HEK293T (cell line): ENCODE measurements at regions not wholly inside any gene's neighbourhood (a gene's known extent, or its start where the extent isn't known, plus 50 kb on each side); places are given as distances from the start of the nearest gene placed in this dataset.
"Not testable (repeated sequence)": the region's sequence is repeated elsewhere in the genome, so short reads cannot be mapped to it uniquely, and the experiment has no call there.

ENCODE experiments used
- CTCF ChIA-PET: fragments of 350-600 bp; formaldehyde crosslinking; extraction: SDS; loops from one replicate; lab custom pipeline; 2021; ENCODE audit warnings: antibody characterized with exemption, inconsistent platforms; lab: Yijun Ruan, JAX
- POLR2A ChIA-PET: fragments of 350-600 bp; formaldehyde crosslinking; extraction: SDS; loops from one replicate; lab custom pipeline; 2020; ENCODE audit warnings: antibody characterized with exemption, inconsistent platforms; lab: Yijun Ruan, JAX
- DNase-seq: peaks from one replicate; pipeline ENCODE4 v3.0.0; 2012; ENCODE audit warnings: mixed read lengths; ENCODE audit errors: extremely low spot score
- ARNT ChIP-seq: fragments of 450-650 bp; IDR thresholded peaks from 2 replicates; pipeline ENCODE4 v1.6.1; 2017; ENCODE audit warnings: mild to moderate bottlenecking
- BHLHE40 ChIP-seq: fragments of 450-650 bp; IDR thresholded peaks from 2 replicates; pipeline ENCODE4 v1.6.1; 2016; ENCODE audit warnings: mild to moderate bottlenecking, moderate library complexity, borderline replicate concordance
- CTBP1 ChIP-seq: fragments of 450-650 bp; IDR thresholded peaks from 2 replicates; pipeline ENCODE4 v1.6.1; 2016; ENCODE audit warnings: borderline replicate concordance
- ELF4 ChIP-seq: fragments of 450-650 bp; IDR thresholded peaks from 2 replicates; pipeline ENCODE4 v1.6.1; 2017; ENCODE audit warnings: antibody characterized with exemption
- FOXA1 ChIP-seq: fragments of 450-650 bp; IDR thresholded peaks from 2 replicates; pipeline ENCODE4 v1.6.1; 2016; ENCODE audit warnings: mild to moderate bottlenecking
- FOXK2 ChIP-seq: fragments of 450-650 bp; IDR thresholded peaks from 2 replicates; pipeline ENCODE4 v1.6.1; 2016; ENCODE audit warnings: mild to moderate bottlenecking
- FOXM1 ChIP-seq: fragments of 450-650 bp; IDR thresholded peaks from 2 replicates; pipeline ENCODE4 v1.6.1; 2017; ENCODE audit warnings: mild to moderate bottlenecking, borderline replicate concordance
- HDGF ChIP-seq: fragments of 450-650 bp; IDR thresholded peaks from 2 replicates; pipeline ENCODE4 v1.6.1; 2017; ENCODE audit warnings: antibody characterized with exemption, borderline replicate concordance
- L3MBTL2 ChIP-seq: fragments of 450-650 bp; conservative IDR thresholded peaks from 2 replicates; pipeline ENCODE4 v1.6.1; 2016; ENCODE audit warnings: mild to moderate bottlenecking
- LEF1 ChIP-seq: fragments of 450-650 bp; IDR thresholded peaks from 2 replicates; pipeline ENCODE4 v1.6.1; 2017; ENCODE audit warnings: mild to moderate bottlenecking, borderline replicate concordance
- NFRKB ChIP-seq: fragments of 450-650 bp; IDR thresholded peaks from 2 replicates; pipeline ENCODE4 v1.6.1; 2016; ENCODE audit warnings: mild to moderate bottlenecking, moderate library complexity
- SP1 ChIP-seq: fragments of 450-650 bp; IDR thresholded peaks from 2 replicates; pipeline ENCODE4 v1.6.1; 2017
- SUZ12 ChIP-seq: fragments of 450-650 bp; IDR thresholded peaks from 2 replicates; pipeline ENCODE4 v1.6.1; 2016; ENCODE audit warnings: mild to moderate bottlenecking
- TARDBP ChIP-seq: fragments of 450-650 bp; IDR thresholded peaks from 2 replicates; pipeline ENCODE4 v1.6.1; 2016
- ZNF384 ChIP-seq: fragments of 450-650 bp; IDR thresholded peaks from 2 replicates; pipeline ENCODE4 v1.6.1; 2016
- TF ChIP-seq, protein P1 (sequence below): fragments of 450-650 bp; IDR thresholded peaks from 2 replicates; pipeline ENCODE4 v1.6.1; 2016

DNA sequence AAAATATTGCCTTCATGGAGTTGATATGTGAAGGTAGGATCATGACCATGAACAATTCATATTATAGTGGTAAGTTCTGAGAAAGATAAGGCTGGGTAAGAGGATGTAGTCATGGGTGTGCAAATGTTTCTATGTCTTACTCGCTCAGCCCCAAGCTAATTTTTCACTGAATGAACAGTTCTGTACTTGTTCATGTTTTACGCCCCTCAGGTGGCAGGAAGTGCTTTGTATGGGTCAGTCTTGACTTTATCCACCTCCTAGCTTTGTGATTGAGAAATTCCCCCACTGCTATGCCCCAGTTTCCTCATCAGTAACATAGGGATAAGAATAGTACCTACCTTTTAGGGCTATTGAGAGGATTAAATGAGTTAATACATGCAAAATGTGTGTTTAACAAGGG is 148.2 kb upstream of the KCNG1 start:
- CTCF ChIA-PET, result no interaction called here
- POLR2A ChIA-PET, result no interaction called here
- DNase-seq, result no peak
- TF ChIP-seq ZNF384, result no peak

DNA sequence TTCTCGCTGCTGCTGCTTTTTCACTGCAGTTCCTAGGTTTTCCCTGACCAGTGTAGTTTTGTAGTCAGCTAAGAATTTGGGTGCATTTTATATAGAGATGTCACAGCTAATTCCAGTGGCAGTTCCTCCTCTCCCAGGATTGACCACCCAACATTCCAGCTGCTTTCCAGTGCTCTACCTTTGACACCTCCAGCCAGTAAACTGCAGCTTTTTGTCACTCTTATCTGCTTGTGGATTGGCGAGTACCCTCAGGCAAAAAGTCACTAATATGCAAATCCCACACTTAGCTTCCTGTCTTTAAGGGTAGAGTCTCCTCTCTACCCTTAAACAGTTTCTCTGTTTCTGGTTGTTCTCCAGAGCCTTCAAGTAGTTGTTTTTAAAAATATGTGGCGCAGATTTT is 146.9 kb upstream of the KCNG1 start:
- CTCF ChIA-PET, result no interaction called here
- POLR2A ChIA-PET, result no interaction called here
- no peak for DNase-seq
- TF ChIP-seq ARNT (no peak), BHLHE40 (no peak), SUZ12 (no peak), HDGF (no peak), ELF4 (no peak), CTBP1 (no peak), ZNF384 (no peak), FOXA1 (no peak)
- TF ChIP-seq, protein P1, sequence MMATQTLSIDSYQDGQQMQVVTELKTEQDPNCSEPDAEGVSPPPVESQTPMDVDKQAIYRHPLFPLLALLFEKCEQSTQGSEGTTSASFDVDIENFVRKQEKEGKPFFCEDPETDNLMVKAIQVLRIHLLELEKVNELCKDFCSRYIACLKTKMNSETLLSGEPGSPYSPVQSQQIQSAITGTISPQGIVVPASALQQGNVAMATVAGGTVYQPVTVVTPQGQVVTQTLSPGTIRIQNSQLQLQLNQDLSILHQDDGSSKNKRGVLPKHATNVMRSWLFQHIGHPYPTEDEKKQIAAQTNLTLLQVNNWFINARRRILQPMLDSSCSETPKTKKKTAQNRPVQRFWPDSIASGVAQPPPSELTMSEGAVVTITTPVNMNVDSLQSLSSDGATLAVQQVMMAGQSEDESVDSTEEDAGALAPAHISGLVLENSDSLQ, result no peak

DNA sequence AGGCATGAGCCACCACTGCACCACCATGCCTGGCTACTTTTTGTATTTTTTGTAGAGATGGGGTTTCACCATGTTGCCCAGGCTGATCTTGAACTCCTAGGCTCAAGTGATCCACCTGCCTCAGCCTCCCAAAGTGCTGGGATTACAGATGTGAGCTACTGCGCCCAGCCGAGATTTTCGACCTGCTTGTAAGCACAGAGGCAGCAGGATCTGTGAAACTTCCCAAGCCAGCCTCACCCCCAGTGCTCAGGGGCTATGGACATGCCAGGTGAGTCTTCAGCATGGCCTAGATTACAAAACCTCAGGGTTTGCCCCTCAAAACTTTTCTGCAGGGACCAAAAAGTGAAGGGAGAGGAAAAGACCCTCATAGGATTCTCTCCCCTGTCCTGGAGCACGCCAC is 145.0 kb upstream of the KCNG1 start:
- CTCF ChIA-PET, POLR2A ChIA-PET, DNase-seq: not testable (repeated sequence)

DNA sequence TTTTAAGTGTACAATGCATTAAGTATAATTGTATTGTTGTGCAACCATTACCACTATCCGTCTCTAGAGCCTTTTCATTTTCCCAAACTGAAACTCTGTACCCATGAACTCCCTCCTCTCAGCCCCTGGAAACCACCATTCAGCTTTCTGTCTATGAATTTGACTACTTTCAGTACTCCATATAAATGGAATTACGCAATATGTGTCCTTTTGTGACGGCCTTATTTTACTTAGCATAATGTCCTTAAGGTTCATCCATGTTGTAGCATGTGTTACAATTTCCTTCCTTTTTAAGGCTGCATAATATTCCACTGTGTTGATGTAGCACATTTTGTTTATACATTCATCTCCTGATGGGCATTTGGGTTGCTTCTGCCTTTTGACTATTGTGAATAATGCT is 143.6 kb upstream of the KCNG1 start:
- no peak for TF ChIP-seq TARDBP
- TF ChIP-seq, protein P1, result no peak
- TF ChIP-seq SP1, result no peak
- no peak for TF ChIP-seq FOXM1
- no peak for TF ChIP-seq ZNF384
- no peak for TF ChIP-seq ELF4
- no peak for TF ChIP-seq NFRKB
- TF ChIP-seq L3MBTL2, result no peak
- TF ChIP-seq CTBP1, result no peak
- no peak for TF ChIP-seq FOXA1
- TF ChIP-seq HDGF, result no peak
- TF ChIP-seq FOXK2, result no peak
- TF ChIP-seq SUZ12, result no peak
- no peak for DNase-seq
- CTCF ChIA-PET, result no interaction called here
- POLR2A ChIA-PET, result no interaction called here

DNA sequence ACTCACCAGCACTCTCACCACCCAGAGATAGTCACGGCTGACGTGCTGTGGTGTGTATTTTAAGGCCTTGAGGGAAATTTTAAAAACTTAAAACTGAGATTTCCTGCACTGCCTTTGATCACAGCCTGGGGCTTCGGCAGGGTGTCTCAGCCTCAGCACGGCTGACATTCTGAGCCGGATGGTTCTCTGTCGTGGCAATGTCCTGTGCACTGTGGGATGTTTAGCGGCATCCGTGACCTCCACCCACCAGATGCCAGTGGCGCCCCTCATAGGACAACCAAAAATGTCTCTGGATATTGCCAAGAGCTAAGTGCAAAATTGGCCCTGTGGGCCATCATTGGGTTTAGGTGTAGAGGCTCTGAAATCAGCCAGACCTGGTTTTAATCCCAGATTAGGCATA is 142.2 kb upstream of the KCNG1 start:
- DNase-seq, result no peak
- ChIA-PET CTCF (no interaction called here), POLR2A (no interaction called here)

DNA sequence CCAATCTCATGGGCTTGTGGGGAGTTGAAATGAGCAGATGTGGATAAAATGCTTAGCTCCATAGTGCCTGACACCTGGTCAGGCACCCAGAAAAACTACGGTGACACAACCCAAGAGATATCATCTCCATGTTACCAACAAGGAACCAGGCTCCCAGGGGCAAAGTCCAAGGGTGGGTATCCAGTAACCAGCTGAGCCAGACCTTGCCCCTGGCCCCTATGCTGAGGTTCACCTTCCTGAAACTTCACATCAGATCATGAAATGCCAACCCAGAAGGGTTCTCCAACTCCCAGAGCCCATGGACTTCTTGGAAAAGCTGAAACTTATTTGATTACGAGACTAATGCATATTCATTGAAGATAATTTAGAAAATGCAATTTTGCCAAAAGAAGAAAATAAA is 141.8 kb upstream of the KCNG1 start:
- CTCF ChIA-PET, result no interaction called here
- TF ChIP-seq ELF4 (no peak), ARNT (no peak), NFRKB (no peak), ZNF384 (no peak), FOXM1 (no peak), FOXA1 (no peak), CTBP1 (no peak), SUZ12 (no peak), FOXK2 (no peak), SP1 (no peak), LEF1 (no peak)
- POLR2A ChIA-PET, result no interaction called here
- no peak for DNase-seq

More for the DNA sequence above, 142.2 kb upstream of the KCNG1 start:
- TF ChIP-seq SUZ12 (no peak), ZNF384 (no peak), FOXM1 (no peak), BHLHE40 (no peak), NFRKB (no peak), LEF1 (no peak), CTBP1 (no peak), FOXA1 (no peak)
- TF ChIP-seq, protein P1, result no peak

DNA sequence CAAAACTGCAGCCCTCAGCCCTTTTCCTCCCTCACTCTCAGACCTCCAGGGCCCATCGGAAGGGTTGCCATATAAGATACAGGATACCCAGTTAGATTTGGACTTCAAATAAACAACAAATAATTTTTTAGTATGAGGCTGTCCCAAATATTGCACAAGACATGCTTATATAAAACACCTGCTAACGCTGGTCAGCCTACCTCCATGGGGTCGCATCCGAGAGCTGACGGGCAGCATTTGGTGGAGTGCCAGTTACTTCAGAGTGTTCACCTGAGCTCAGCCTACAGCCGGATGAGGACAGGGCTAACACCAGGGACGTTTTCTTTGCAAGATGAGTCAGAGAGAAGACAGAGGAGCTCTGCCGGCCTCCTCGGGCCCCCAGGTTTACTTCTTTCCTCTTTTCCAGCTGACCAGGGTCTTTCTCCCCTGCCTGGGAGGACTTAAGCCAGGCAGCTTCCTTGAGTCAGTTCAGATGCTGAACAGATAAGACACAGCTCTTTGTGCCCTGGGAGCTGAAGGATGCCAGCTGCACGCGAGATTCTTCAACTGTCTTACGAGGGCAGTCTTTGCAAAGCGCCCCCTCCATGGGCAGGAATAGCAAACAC is 141.2 kb upstream of the KCNG1 start:
- DNase-seq, result no peak
- POLR2A ChIA-PET, result no interaction called here
- CTCF ChIA-PET, result interaction anchor here (1.0 kb wide), 1 partner anchor 171 kb away, joined by 3 read pairs; no protein-coding TSS in a partner anchor
- TF ChIP-seq TARDBP (no peak), BHLHE40 (no peak), FOXA1 (no peak), ARNT (no peak), CTBP1 (no peak), NFRKB (no peak), ZNF384 (no peak), FOXK2 (no peak), ELF4 (no peak), FOXM1 (no peak), LEF1 (no peak)
- TF ChIP-seq, protein P1, result no peak
